H1 (cell line): ENCODE measurements at regions not wholly inside any gene's neighbourhood (a gene's known extent, or its start where the extent isn't known, plus 50 kb on each side); places are given as distances from the start of the nearest gene placed in this dataset.

Experiments
- CTCF ChIA-PET: fragments of 300-600 bp; sonication (Branson Sonifier 250); formaldehyde crosslinking; loops from one replicate; lab custom pipeline; 2021; ENCODE audit not compliant: partially characterized antibody; lab: Charles Lee
- POLR2A ChIA-PET: fragments of 300-600 bp; sonication (Branson Sonifier 250); formaldehyde crosslinking; loops from one replicate; lab custom pipeline; 2021; ENCODE audit warnings: inconsistent platforms; ENCODE audit not compliant: partially characterized antibody; lab: Charles Lee
- DNase-seq, 2 experiments: peaks; one replicate each; pipeline versions ENCODE4 v3.0.0 to v3.0.0-alpha.2; 2010 to 2022; ENCODE audit warnings: low spot score in 2 of 2, low read depth in 1 of 2, mixed read lengths in 1 of 2
- FAIRE-seq: peaks from 2 replicates; lab custom pipeline; 2011; peaks lifted over from hg19 to GRCh38; lab: Jason Lieb, UNC
- H2AFZ ChIP-seq: 2 replicates; pipeline ENCODE4 v1.8.1; 2012; ENCODE audit warnings: low read length, inconsistent platforms
- H2AK5ac ChIP-seq: 2 replicates; pipeline ENCODE4 v1.6.1; 2013; ENCODE audit warnings: low read depth, low read length
- H2BK120ac ChIP-seq: replicated peaks from 2 replicates; pipeline ENCODE3; 2013; ENCODE audit warnings: low read depth, low read length, inconsistent platforms
- H2BK12ac ChIP-seq: 2 replicates; pipeline ENCODE4 v1.6.1; 2013; ENCODE audit warnings: low read depth, low read length
- H2BK15ac ChIP-seq: 2 replicates; pipeline ENCODE4 v1.6.1; 2013; ENCODE audit warnings: low read length
- H2BK20ac ChIP-seq: 2 replicates; pipeline ENCODE4 v1.6.1; 2013; ENCODE audit warnings: low read length
- H2BK5ac ChIP-seq: 2 replicates; pipeline ENCODE4 v1.6.1; 2013; ENCODE audit warnings: low read depth, low read length
- H3K14ac ChIP-seq: 2 replicates; pipeline ENCODE4 v1.6.1; 2013; ENCODE audit warnings: inconsistent platforms; ENCODE audit not compliant: insufficient read length
- H3K18ac ChIP-seq: 2 replicates; pipeline ENCODE4 v1.6.1; 2013; ENCODE audit warnings: low read length; ENCODE audit errors: extremely low read depth
- H3K23ac ChIP-seq: 2 replicates; pipeline ENCODE4 v1.6.1; 2013; ENCODE audit warnings: inconsistent platforms; ENCODE audit not compliant: insufficient read length
- H3K23me2 ChIP-seq: 2 replicates; pipeline ENCODE4 v1.6.1; 2013; ENCODE audit warnings: low read depth, low read length
- H3K27ac ChIP-seq: 2 replicates; pipeline ENCODE4 v1.6.1; 2011; ENCODE audit warnings: low read depth, low read length, inconsistent platforms
- H3K27me3 ChIP-seq, 4 experiments: replicated peaks in 1 of 4; 1 replicate in 1 of 4; 2 replicates in 3 of 4; pipeline versions ENCODE4 v1.6.1 to v1.8.1; 2011 to 2013; ENCODE audit warnings: low read length in 3 of 4, mild to moderate bottlenecking in 3 of 4, inconsistent platforms in 2 of 4, mixed read lengths in 2 of 4, moderate library complexity in 1 of 4; ENCODE audit not compliant: control insufficient read depth in 3 of 4, insufficient read depth in 3 of 4; ENCODE audit errors: extremely low read depth in 1 of 4
- H3K36me3 ChIP-seq, 4 experiments: 2 replicates each; pipeline versions ENCODE4 v1.6.1 to v1.8.1; 2011 to 2013; ENCODE audit warnings: mild to moderate bottlenecking in 4 of 4, low read length in 3 of 4, moderate library complexity in 2 of 4, control low read depth in 1 of 4, inconsistent platforms in 1 of 4; ENCODE audit not compliant: insufficient read depth in 4 of 4, control insufficient read depth in 2 of 4
- H3K4ac ChIP-seq: replicated peaks from 2 replicates; pipeline ENCODE3; 2013; ENCODE audit warnings: low read length, low read depth, mixed read lengths, inconsistent platforms; ENCODE audit not compliant: insufficient read length
- H3K4me1 ChIP-seq, 4 experiments: replicated peaks in 1 of 4; 1 replicate in 1 of 4; 2 replicates in 3 of 4; pipeline versions ENCODE4 v1.6.1 to v1.8.1; 2011 to 2013; ENCODE audit warnings: low read length in 3 of 4, inconsistent platforms in 2 of 4, mixed read lengths in 1 of 4; ENCODE audit not compliant: insufficient read depth in 4 of 4, control insufficient read depth in 3 of 4
- H3K4me2 ChIP-seq, 2 experiments: 2 replicates each; pipeline versions ENCODE4 v1.6.1 to v1.8.1; 2011 to 2013; ENCODE audit warnings: low read depth in 2 of 2, low read length in 2 of 2, control low read depth in 1 of 2, inconsistent platforms in 1 of 2, mild to moderate bottlenecking in 1 of 2; ENCODE audit not compliant: insufficient read depth in 1 of 2
- H3K4me3 ChIP-seq, 4 experiments: fragments of 200-600, 300-600 bp in 1 of 4; sonication (generic), shearing (Covaris generic), sonication (Bioruptor Twin) in 1 of 4; 2 replicates each; pipeline versions ENCODE4 v1.5.1 to v1.8.1; 2011 to 2016; ENCODE audit warnings: low read length in 4 of 4, low read depth in 3 of 4, control low read depth in 2 of 4, inconsistent platforms in 2 of 4, mild to moderate bottlenecking in 2 of 4, mixed read lengths in 1 of 4, moderate library complexity in 1 of 4; ENCODE audit not compliant: insufficient read depth in 2 of 4; ENCODE audit errors: extremely low read depth in 1 of 4
- H3K56ac ChIP-seq: replicated peaks from 2 replicates; pipeline ENCODE3; 2013; ENCODE audit warnings: low read depth, mild to moderate bottlenecking, mixed read lengths, low read length, inconsistent platforms; ENCODE audit not compliant: insufficient read length
- H3K79me1 ChIP-seq: 2 replicates; pipeline ENCODE4 v1.6.1; 2013; ENCODE audit warnings: low read depth, low read length, control low read depth
- H3K79me2 ChIP-seq, 2 experiments: 2 replicates each; pipeline versions ENCODE4 v1.6.1 to v1.8.1; 2012 to 2013; ENCODE audit warnings: low read length in 2 of 2, mild to moderate bottlenecking in 2 of 2, inconsistent platforms in 1 of 2; ENCODE audit not compliant: insufficient read depth in 2 of 2, control insufficient read depth in 1 of 2
- H3K9ac ChIP-seq, 4 experiments: replicated peaks in 1 of 4; 1 replicate in 1 of 4; 2 replicates in 3 of 4; pipeline versions ENCODE4 v1.6.1 to v1.8.1; 2011 to 2013; ENCODE audit warnings: low read depth in 3 of 4, low read length in 3 of 4, control low read depth in 2 of 4, mild to moderate bottlenecking in 2 of 4, moderate library complexity in 2 of 4, inconsistent platforms in 1 of 4; ENCODE audit errors: extremely low read depth in 1 of 4
- H3K9me3 ChIP-seq, 2 experiments: 2 replicates each; pipeline versions ENCODE4 v1.6.1 to v1.8.1; 2012 to 2013; ENCODE audit warnings: mild to moderate bottlenecking in 2 of 2, moderate library complexity in 2 of 2, control low read depth in 1 of 2, inconsistent platforms in 1 of 2, low read depth in 1 of 2, low read length in 1 of 2, mixed read lengths in 1 of 2; ENCODE audit not compliant: insufficient read depth in 2 of 2
- H4K20me1 ChIP-seq, 2 experiments: replicated peaks in 1 of 2; 2 replicates each; pipeline versions ENCODE3 to v1.8.1; 2011 to 2013; ENCODE audit warnings: inconsistent platforms in 2 of 2, low read length in 2 of 2, mild to moderate bottlenecking in 1 of 2; ENCODE audit not compliant: insufficient read depth in 2 of 2, control insufficient read depth in 1 of 2
- H4K5ac ChIP-seq: 2 replicates; pipeline ENCODE4 v1.6.1; 2013; ENCODE audit warnings: low read length, low read depth, mixed read lengths, inconsistent platforms; ENCODE audit not compliant: insufficient read length
- H4K8ac ChIP-seq: 2 replicates; pipeline ENCODE4 v1.8.0; 2013; ENCODE audit warnings: mild to moderate bottlenecking, moderate library complexity, low read length, inconsistent platforms; ENCODE audit not compliant: insufficient read depth; ENCODE audit errors: extremely low read depth
- H4K91ac ChIP-seq: replicated peaks from 2 replicates; pipeline ENCODE3; 2013; ENCODE audit warnings: low read length, mixed read lengths, inconsistent platforms; ENCODE audit not compliant: insufficient read length
- CHD7 ChIP-seq: fragments of 300-600 bp; sonication (generic); IDR thresholded peaks from 2 replicates; pipeline ENCODE4 v1.7.1; 2012; ENCODE audit warnings: low read length, moderate library complexity, mild to moderate bottlenecking, inconsistent platforms; ENCODE audit not compliant: insufficient replicate concordance
- WGBS, 2 experiments: shearing (Covaris generic) in 1 of 2; methylation state at CpG; one replicate each; pipeline versions ENCODE4 v1.1.6 to v1.1.7; 2013 to 2015; ENCODE audit warnings: low lambda C conversion rate in 2 of 2, mixed read lengths in 2 of 2, inconsistent platforms in 1 of 2, low coverage in 1 of 2, missing lambda C conversion rate in 1 of 2; ENCODE audit not compliant: insufficient replicate concordance in 2 of 2, insufficient coverage in 1 of 2, insufficient read length in 1 of 2; ENCODE audit errors: extremely low coverage in 1 of 2, missing lambda C conversion rate in 1 of 2; 5-methylcytosine and 5-hydroxymethylcytosine counted together

GRCh38 chr3:44058868-44059203 lies 182.8 kb upstream of the TOPAZ1 start:
- H3K27ac ChIP-seq: no peak overlapping the region
- H2BK120ac ChIP-seq: no peak overlapping the region
- H4K8ac ChIP-seq: no peak overlapping the region; the same call in 1 of the 2 replicates
- H3K56ac ChIP-seq: no peak overlapping the region
- H3K4ac ChIP-seq: no peak overlapping the region
- H3K9me3 ChIP-seq: no peaks in the 10 kb centered on the region
- H2BK15ac ChIP-seq: no peak overlapping the region
- no peak overlapping the region for H3K9ac ChIP-seq
- H3K79me1 ChIP-seq: no peaks in the 10 kb centered on the region
- H3K79me2 ChIP-seq: no peaks in the 10 kb centered on the region
- H3K36me3 ChIP-seq: no peaks in the 10 kb centered on the region
- H3K4me1 ChIP-seq: peaks cover 4 to 18% (median 12%) of the 10 kb centered on the region in 4 experiments
- H2BK20ac ChIP-seq: no peak overlapping the region
- no peak overlapping the region for H3K4me3 ChIP-seq
- H3K23me2 ChIP-seq: no peaks in the 10 kb centered on the region; the same call in 1 of the 2 replicates
- no peaks in the 10 kb centered on the region for H4K20me1 ChIP-seq
- no peak for FAIRE-seq
- H4K5ac ChIP-seq: no peak overlapping the region
- H3K23ac ChIP-seq: no peak overlapping the region
- no peak overlapping the region for H4K91ac ChIP-seq
- no peak for DNase-seq
- no peak overlapping the region for H2BK12ac ChIP-seq
- CTCF ChIA-PET: interaction anchor here (1.0 to 1.3 kb wide), 3 partner anchors 8 to 20 kb away, joined by 3 to 6 read pairs (median 4); no protein-coding TSS in a partner anchor
- no peak overlapping the region for H3K18ac ChIP-seq
- H2AFZ ChIP-seq: no peak overlapping the region
- no peak overlapping the region for H3K4me2 ChIP-seq
- POLR2A ChIA-PET: no interaction called here
- H3K27me3 ChIP-seq: no peaks in the 10 kb centered on the region
- H3K14ac ChIP-seq: no peak overlapping the region
- WGBS, 2 experiments: 83% methylated on average over 3 of the region's 5 CpGs; no CpG with 5 or more reads in 1 of the 2 experiments
- H2BK5ac ChIP-seq: no peak overlapping the region
- no peak overlapping the region for H2AK5ac ChIP-seq
- TF ChIP-seq CHD7: no peak
